ENCODE measurements at regions not wholly inside any gene's neighbourhood (a gene's known extent, or its start where the extent isn't known, plus 50 kb on each side); places are given as distances from the start of the nearest gene placed in this dataset.
"Not testable (repeated sequence)": the region's sequence is repeated elsewhere in the genome, so short reads cannot be mapped to it uniquely, and the experiment has no call there.

GRCh38 chr7:35910621-35911020, 109.8 kb downstream of the SEPTIN7 start:
- not testable (repeated sequence) for DNase-seq

GRCh38 chr7:35913350-35913749, 112.5 kb downstream of the SEPTIN7 start:
- DNase-seq, result not testable (repeated sequence)

DNA sequence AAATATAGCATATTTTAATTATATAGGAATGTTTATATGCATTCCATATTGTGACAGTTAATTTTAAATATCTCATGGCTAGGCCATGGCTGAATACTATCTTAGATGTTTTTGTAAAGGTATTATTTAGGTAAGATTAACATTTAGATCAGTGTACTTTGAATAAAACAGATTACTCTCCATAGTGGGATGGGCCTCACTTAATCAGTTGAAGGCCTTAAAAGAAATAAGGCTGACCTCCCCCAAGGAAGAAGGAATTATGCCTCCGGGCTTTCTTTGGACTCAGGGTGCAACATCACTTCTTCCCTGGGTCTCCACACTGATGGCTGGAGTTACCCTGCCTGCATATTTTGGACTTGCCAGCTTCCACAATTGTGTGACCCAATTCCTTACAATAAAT, 113.4 kb downstream of the SEPTIN7 start:
- not testable (repeated sequence) for DNase-seq

DNA sequence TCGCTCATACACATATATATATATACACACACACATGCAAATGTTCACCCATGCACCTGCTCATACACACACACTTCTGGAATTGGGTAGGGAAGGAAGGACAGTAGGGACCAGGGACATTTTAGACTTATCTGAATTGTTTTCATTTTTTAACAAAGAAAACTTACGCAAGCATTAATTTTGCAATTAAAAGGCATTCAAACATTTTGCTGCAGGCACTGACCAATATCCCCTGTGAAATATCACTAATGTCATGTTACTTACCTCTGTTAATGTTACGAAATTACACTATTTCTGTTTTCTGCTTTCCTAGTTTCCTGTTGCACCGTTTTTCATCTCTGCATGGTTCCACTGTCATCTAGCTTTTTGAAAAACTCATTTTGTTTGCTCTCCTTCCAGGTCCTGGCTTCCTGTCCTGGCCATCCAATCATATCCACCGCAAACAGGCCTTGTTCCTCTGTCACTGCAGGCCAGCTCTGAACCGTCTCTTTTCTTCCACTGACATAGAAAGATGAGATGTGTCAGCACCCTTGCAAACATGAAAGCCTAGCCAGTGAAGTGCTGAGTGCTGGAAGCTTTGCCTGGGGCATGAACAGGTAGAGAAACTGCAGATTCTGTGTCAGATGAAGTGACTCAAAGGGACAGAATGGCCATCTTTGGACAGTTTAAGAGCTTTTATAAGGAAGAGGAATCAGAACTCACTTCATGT, 114.5 kb downstream of the SEPTIN7 start:
- DNase-seq, result not testable (repeated sequence)

DNA sequence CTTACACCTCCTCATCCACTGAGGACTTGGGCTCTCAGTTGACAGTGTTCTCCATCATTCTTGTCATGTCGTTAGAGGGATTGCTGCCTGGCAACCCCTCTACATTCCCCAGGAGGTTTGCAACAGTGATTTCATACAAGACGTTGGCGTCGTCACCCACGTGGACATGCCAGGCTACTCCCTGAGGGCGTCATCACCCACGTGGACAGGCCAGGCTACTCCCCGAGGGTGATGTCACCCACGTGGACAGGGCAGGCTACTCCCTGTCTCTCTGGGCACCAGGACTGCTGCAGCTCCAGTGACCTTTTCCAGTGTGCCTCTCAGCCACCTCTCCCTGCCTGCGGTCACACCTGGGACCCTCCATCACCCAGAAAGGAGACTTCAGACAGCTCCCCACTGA, 117.4 kb downstream of the SEPTIN7 start:
- DNase-seq, result not testable (repeated sequence)

DNA sequence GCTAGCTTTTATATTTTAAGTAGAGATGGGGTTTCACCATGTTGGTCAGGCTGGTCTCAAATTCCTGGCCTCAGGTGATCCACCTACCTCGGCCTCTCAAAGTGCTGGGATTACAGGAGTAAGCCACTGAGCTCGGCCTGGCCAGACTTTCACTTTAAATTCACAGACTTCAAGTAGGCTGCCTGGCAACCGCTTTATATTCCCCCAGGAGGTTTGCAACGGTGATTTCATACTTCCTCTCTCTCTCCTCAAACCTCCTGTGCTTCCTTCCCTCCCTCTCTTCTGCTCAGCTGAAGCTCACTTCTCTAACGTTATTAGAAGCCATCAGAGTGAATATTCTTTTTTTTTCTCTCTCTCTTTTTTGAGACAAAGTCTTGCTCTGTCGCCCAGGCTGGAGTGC, 118.8 kb downstream of the SEPTIN7 start:
- DNase-seq, result not testable (repeated sequence)

- not testable (repeated sequence) for DNase-seq
Observed at GRCh38 chr7:35921338-35921737, 120.5 kb downstream of the SEPTIN7 start.

DNA sequence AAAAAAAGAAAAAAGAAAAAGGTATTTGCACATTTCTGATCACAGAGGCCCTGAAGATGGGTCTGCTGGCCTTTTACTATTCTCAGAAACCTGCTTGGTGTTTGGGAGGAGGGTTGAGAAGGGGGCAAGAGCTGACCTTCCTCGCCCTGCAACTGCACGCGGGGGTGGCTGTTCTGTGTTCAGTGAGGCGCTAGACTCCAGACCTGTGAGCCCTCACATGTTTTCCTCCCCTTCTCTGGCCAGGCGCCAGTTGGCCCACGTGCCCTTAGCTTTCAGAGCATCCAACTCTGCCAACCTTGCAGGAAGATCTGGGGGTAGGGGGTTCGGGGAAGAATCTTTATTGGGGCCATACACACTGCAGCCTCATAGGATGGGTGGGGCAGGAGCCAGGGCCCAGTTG, 123.8 kb downstream of the SEPTIN7 start:
- DNase-seq, result not testable (repeated sequence)

DNA sequence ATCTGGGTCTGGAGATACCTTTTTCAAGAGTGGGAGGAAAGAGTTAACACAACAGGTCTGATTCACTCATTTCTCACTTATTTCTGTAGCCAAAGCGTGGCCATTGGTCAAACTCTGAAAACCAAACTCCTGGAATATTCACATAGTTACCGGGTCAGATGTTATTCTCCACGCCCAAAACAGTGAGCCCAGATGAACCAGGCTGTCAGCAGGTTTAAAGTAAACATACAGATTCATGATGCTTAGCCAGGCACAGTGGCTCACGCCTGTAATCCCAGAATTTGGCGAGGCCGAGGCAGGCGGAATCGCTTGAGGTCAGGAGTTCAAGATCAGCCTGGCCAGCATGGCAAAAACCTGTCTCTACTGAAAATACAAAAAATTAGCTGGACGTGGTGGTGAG, 126.1 kb downstream of the SEPTIN7 start:
- DNase-seq, result not testable (repeated sequence)

DNA sequence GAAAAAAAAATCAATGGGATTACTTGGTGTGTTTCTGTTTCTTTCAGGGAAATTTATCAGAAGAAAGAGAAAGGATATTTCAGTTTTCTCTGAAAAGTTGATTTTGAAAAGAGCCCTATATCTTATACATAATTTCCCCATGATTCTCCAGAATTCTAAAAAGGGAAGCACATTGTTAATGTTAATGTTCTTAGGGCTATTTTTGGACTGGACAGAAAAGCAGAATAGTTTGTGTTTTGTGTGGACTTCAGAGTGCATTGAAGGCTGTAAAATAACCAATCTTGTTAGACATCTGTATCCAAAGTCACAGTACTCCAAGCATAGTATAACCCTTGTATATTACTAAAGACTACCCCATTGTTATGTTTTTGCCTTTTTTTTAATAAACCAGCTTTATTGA, 130.3 kb downstream of the SEPTIN7 start:
- DNase-seq, result not testable (repeated sequence)

DNA sequence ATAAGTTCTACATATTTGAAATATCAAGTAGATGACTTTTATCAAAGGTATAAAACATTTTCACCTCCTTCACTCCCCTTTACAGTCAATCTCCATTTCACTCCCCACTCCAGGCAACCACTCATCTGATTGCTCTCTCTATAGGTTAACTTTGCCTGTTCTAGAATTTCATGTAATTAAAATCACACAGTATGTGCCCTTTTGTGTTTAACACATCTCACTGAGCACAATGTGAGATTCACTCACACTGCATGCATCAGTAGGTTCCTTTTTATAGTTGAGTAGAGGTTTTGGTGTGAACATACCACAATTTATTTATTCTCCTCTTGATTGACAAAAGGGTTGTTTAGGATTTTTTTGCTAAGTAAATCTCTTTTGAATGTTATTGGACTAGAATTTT, 130.7 kb downstream of the SEPTIN7 start:
- DNase-seq, result not testable (repeated sequence)

- DNase-seq, result not testable (repeated sequence)
Observed at GRCh38 chr7:35940695-35941094, 139.8 kb downstream of the SEPTIN7 start.

- not testable (repeated sequence) for DNase-seq
Observed at GRCh38 chr7:35945621-35946020, 144.8 kb downstream of the SEPTIN7 start.

DNA sequence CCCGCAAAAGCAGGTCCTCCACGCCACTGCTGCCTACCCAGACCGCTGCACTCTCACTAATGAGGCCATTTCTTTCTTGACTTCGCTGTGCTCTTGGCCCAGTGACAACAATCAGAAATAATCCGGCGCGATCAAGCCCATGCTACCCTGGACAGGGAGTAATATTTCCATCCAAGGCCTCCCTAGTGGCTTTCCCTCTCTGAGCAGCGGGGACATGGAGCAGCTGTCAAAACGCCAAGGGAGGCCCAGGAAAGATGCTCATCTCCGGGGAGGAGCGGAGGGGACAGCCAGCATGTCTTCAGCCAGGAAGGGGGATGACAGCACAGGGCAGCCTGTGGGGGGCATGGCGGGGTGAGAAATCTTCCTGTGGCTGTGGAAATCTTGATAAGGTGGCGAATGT, 154.9 kb downstream of the SEPTIN7 start:
- not testable (repeated sequence) for DNase-seq

DNA sequence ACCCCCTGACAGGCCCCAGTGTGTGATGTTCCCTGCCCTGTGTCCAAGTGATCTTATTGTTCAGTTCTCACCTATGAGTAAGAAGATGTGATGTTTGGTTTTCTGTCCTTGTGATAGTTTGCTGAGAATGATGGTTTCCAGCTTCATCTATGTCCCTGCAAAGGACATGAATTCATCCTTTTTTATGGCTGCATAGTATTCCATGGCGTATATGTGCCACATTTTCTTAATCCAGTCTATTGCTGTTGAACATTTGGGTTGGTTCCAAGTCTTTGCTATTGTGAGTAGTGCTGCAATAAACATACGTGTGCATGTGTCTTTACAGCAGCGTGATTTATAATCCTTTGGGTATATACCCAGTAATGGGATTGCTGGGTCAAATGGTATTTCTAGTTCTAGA, 156.1 kb downstream of the SEPTIN7 start:
- not testable (repeated sequence) for DNase-seq

GRCh38 chr7:35961260-35961659, 160.4 kb downstream of the SEPTIN7 start:
- DNase-seq, result not testable (repeated sequence)

GRCh38 chr7:35962607-35963006, 161.8 kb downstream of the SEPTIN7 start:
- DNase-seq, result not testable (repeated sequence)

- no peak for DNase-seq
Observed at GRCh38 chr7:35967366-35968139, 166.7 kb downstream of the SEPTIN7 start.

- DNase-seq, result no peak
Observed at GRCh38 chr7:35968140-35968940, 167.5 kb downstream of the SEPTIN7 start.

DNA sequence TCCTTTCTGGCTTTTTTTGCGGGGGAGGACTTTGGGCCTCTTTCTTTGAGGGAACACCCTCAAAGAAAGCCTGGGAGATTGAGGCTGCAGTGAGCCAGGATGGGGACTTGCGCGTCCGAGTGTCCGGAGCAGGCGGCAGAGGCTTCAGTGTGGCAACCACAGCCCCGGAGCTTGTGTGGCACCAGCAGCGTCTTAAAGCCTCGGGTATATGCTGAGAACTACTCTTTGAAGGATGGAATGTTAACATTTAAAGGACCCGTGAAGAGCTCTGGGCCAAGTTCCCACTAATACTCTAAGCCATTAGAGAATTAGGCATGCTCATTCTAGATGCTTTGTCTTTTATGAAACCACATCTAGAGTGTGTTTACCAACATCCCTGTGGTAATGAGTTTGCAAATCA, 168.2 kb downstream of the SEPTIN7 start:
- no peak for DNase-seq

DNA sequence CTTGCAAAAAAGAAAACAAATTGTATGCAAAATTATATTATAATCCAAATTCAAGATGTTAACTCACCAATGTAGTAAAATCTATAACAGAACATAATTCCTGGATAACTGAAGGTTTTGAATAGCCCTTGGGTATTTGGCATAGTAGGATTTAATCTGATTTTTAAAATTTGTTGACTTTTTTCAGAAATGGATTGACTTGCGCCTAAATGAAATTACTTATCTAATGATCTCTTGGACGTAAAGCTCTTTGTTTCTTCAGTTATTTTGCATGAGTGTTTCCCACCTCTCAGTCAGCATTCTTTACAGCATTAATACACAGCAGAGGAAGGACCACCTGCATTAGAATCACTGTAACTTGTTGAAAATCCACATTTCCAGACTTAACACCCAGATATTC, 169.6 kb downstream of the SEPTIN7 start:
- DNase-seq, result no peak

DNA sequence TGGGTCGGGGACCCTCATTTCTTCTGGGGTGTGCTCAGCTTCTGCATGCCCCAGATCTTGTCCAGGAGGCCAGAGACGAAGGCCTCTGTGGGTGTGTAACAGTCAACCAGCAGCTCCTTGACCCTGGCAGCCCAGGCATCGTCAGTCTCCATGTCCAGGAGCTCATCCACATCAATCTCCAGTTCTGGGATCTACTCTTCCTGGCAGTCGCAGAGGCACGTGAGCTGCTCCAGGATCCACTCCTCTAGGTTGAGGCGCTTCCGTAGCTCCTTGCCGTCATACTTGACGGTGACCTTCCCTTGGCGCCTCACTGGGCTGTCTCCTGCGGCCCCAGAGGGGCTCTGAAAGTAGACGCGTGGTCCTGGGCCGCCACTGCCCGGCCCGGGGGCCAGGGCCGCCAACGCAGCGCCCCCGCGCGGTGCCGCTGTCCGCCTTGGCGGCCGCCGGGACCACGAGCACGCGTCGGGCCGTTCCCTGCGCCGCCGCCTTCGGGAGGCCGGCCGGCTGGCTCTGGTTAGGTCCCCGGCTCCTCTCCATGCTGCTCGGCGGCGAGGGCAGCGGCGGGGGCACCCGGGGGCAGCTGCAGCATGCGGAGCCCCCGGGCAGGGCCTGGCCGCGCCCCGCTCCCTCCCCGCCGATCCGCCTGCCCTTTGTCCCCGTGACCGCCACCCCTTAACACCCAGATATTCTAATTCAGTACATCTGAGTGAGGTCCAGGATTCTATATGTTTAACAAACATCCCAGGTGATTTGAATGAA, 170.5 kb downstream of the SEPTIN7 start:
- no peak for DNase-seq
